Stimulated activated naive CD8-positive, alpha-beta T cell treated with anti-CD3 and anti-CD28 coated beads, Interleukin-15, amount 100 ng/mL, for 72 hours (primary cell): ENCODE measurements at regions not wholly inside any gene's neighbourhood (a gene's known extent, or its start where the extent isn't known, plus 50 kb on each side); places are given as distances from the start of the nearest gene placed in this dataset.
"Not testable (repeated sequence)": the region's sequence is repeated elsewhere in the genome, so short reads cannot be mapped to it uniquely, and the experiment has no call there.

Source experiments
- ATAC-seq: fragments of 150-1000 bp; cut with Tn5 transposase; 2 replicates; pipeline ENCODE4 v1.10.0; 2021; ENCODE audit warnings: mild to moderate bottlenecking, moderate library complexity
- DNase-seq, 2 donors: peaks; one replicate each; pipeline ENCODE4 v3.0.0; 2021 to 2022
- H3K27ac Mint-ChIP-seq, 2 donors: one replicate each; pipeline ENCODE4 v1.8.0; 2022; ENCODE audit warnings: mild to moderate bottlenecking in 2 of 2, mixed read lengths in 2 of 2, moderate library complexity in 2 of 2
- H3K27me3 Mint-ChIP-seq: one replicate; pipeline ENCODE4 v1.8.0; 2022; ENCODE audit warnings: mixed read lengths
- H3K4me1 Mint-ChIP-seq: one replicate; pipeline ENCODE4 v1.8.0; 2022; ENCODE audit warnings: mild to moderate bottlenecking, mixed read lengths
- H3K4me3 Mint-ChIP-seq, 2 donors: one replicate each; pipeline ENCODE4 v1.8.0; 2022; ENCODE audit warnings: mild to moderate bottlenecking in 2 of 2, mixed read lengths in 2 of 2, moderate library complexity in 1 of 2
- H3K9me3 Mint-ChIP-seq, 2 donors: one replicate each; pipeline ENCODE4 v1.8.0; 2022; ENCODE audit warnings: mixed read lengths in 2 of 2

GRCh38 chr2:142307616-142308115, 176.8 kb upstream of the LRP1B start:
- no peak for DNase-seq
- H3K4me3 Mint-ChIP-seq = no peak overlapping the region
- ATAC-seq = no peak
- H3K4me1 Mint-ChIP-seq = no peaks in the 10 kb centered on the region
- H3K9me3 Mint-ChIP-seq = peaks cover 0 to 19% of the 10 kb centered on the region in 2 donors
- H3K27ac Mint-ChIP-seq = no peak overlapping the region
- H3K27me3 Mint-ChIP-seq = no peaks in the 10 kb centered on the region

- no peak for ATAC-seq
- H3K4me3 Mint-ChIP-seq = no peak overlapping the region
- no peak for DNase-seq
- H3K27ac Mint-ChIP-seq = no peak overlapping the region
- H3K9me3 Mint-ChIP-seq = peaks cover 0 to 19% of the 10 kb centered on the region in 2 donors
- H3K27me3 Mint-ChIP-seq = no peaks in the 10 kb centered on the region
- no peaks in the 10 kb centered on the region for H3K4me1 Mint-ChIP-seq
These were observed 176.3 kb upstream of the LRP1B start for GRCh38 chr2:142307086-142307485.

GRCh38 chr2:142306131-142306530, 175.3 kb upstream of the LRP1B start:
- ATAC-seq (no peak), DNase-seq (no peak)
- H3K4me1 Mint-ChIP-seq = no peaks in the 10 kb centered on the region
- no peaks in the 10 kb centered on the region for H3K27me3 Mint-ChIP-seq
- no peak overlapping the region for H3K27ac Mint-ChIP-seq
- H3K4me3 Mint-ChIP-seq = no peak overlapping the region
- peaks cover 0 to 20% of the 10 kb centered on the region in 2 donors for H3K9me3 Mint-ChIP-seq

- no peak for ATAC-seq
These were observed 169.7 kb upstream of the LRP1B start for GRCh38 chr2:142300517-142300916.

GRCh38 chr2:142299021-142299420, 168.2 kb upstream of the LRP1B start:
- H3K4me3 Mint-ChIP-seq = no peak overlapping the region
- ATAC-seq = no peak
- peaks cover 0 to 16% of the 10 kb centered on the region in 2 donors for H3K9me3 Mint-ChIP-seq
- no peaks in the 10 kb centered on the region for H3K27me3 Mint-ChIP-seq
- no peak for DNase-seq
- H3K27ac Mint-ChIP-seq = no peak overlapping the region
- no peaks in the 10 kb centered on the region for H3K4me1 Mint-ChIP-seq

More at GRCh38 chr2:142300517-142300916, 169.7 kb upstream of the LRP1B start:
- H3K9me3 Mint-ChIP-seq = peaks cover 0 to 16% of the 10 kb centered on the region in 2 donors
- no peaks in the 10 kb centered on the region for H3K4me1 Mint-ChIP-seq
- H3K4me3 Mint-ChIP-seq = no peak overlapping the region
- no peak for DNase-seq
- H3K27ac Mint-ChIP-seq = no peak overlapping the region
- H3K27me3 Mint-ChIP-seq = no peaks in the 10 kb centered on the region

GRCh38 chr2:142294225-142294624, 163.4 kb upstream of the LRP1B start:
- Mint-ChIP-seq H3K4me1 (no peaks in the 10 kb centered on the region), H3K9me3 (peaks cover 0 to 7% of the 10 kb centered on the region in 2 donors), H3K27me3 (no peaks in the 10 kb centered on the region), H3K27ac (no peak overlapping the region), H3K4me3 (no peak overlapping the region)
- DNase-seq = no peak
- no peak for ATAC-seq

- Mint-ChIP-seq H3K27me3 (no peaks in the 10 kb centered on the region), H3K4me1 (no peaks in the 10 kb centered on the region), H3K4me3 (no peak overlapping the region), H3K27ac (no peak overlapping the region), H3K9me3 (peaks cover 0 to 7% of the 10 kb centered on the region in 2 donors)
- DNase-seq = no peak
- ATAC-seq = no peak
These were observed 161.2 kb upstream of the LRP1B start for GRCh38 chr2:142291969-142292368.

- no peak overlapping the region for H3K4me3 Mint-ChIP-seq
- H3K27ac Mint-ChIP-seq = no peak overlapping the region
- no peaks in the 10 kb centered on the region for H3K4me1 Mint-ChIP-seq
- DNase-seq (no peak), ATAC-seq (no peak)
- H3K9me3 Mint-ChIP-seq = peaks cover 0 to 7% of the 10 kb centered on the region in 2 donors
- H3K27me3 Mint-ChIP-seq = no peaks in the 10 kb centered on the region
These were observed 160.1 kb upstream of the LRP1B start for GRCh38 chr2:142290931-142291330.

- H3K4me1 Mint-ChIP-seq = no peaks in the 10 kb centered on the region
- H3K4me3 Mint-ChIP-seq = no peak overlapping the region
- no peaks in the 10 kb centered on the region for H3K27me3 Mint-ChIP-seq
- H3K9me3 Mint-ChIP-seq = peaks cover 0 to 7% of the 10 kb centered on the region in 2 donors
- DNase-seq (no peak), ATAC-seq (no peak)
- H3K27ac Mint-ChIP-seq = no peak overlapping the region
These were observed 155.8 kb upstream of the LRP1B start for GRCh38 chr2:142286618-142287017.

- Mint-ChIP-seq H3K4me1 (no peaks in the 10 kb centered on the region), H3K4me3 (no peak overlapping the region), H3K9me3 (peaks cover 0 to 6% of the 10 kb centered on the region in 2 donors), H3K27ac (no peak overlapping the region), H3K27me3 (no peaks in the 10 kb centered on the region)
- no peak for ATAC-seq
- no peak for DNase-seq
These were observed 154.7 kb upstream of the LRP1B start for GRCh38 chr2:142285480-142285879.

- not testable (repeated sequence) for H3K4me1 Mint-ChIP-seq, H3K27ac Mint-ChIP-seq, ATAC-seq, H3K27me3 Mint-ChIP-seq, DNase-seq, H3K4me3 Mint-ChIP-seq, H3K9me3 Mint-ChIP-seq
These were observed 153.5 kb upstream of the LRP1B start for GRCh38 chr2:142284336-142284735.

- Mint-ChIP-seq H3K4me1 (no peaks in the 10 kb centered on the region), H3K9me3 (peaks cover 7 to 9% of the 10 kb centered on the region in 2 donors), H3K27ac (no peak overlapping the region), H3K27me3 (no peaks in the 10 kb centered on the region), H3K4me3 (no peak overlapping the region)
- ATAC-seq (no peak), DNase-seq (no peak)
These were observed 150.0 kb upstream of the LRP1B start for GRCh38 chr2:142280831-142281230.

- no peak overlapping the region for H3K4me3 Mint-ChIP-seq
- ATAC-seq = no peak
- H3K4me1 Mint-ChIP-seq = no peaks in the 10 kb centered on the region
- no peaks in the 10 kb centered on the region for H3K27me3 Mint-ChIP-seq
- H3K9me3 Mint-ChIP-seq = peaks cover 0 to 9% of the 10 kb centered on the region in 2 donors
- H3K27ac Mint-ChIP-seq = no peak overlapping the region
- DNase-seq = no peak
These were observed 140.2 kb upstream of the LRP1B start for GRCh38 chr2:142270990-142271389.

- Mint-ChIP-seq H3K27ac (no peak overlapping the region), H3K4me1 (no peaks in the 10 kb centered on the region), H3K9me3 (peaks cover 0 to 9% of the 10 kb centered on the region in 2 donors)
These were observed 139.5 kb upstream of the LRP1B start for GRCh38 chr2:142270291-142270690.

GRCh38 chr2:142259356-142259755, 128.5 kb upstream of the LRP1B start:
- ATAC-seq = no peak
- no peaks in the 10 kb centered on the region for H3K4me1 Mint-ChIP-seq

More at GRCh38 chr2:142270291-142270690, 139.5 kb upstream of the LRP1B start:
- Mint-ChIP-seq H3K27me3 (no peaks in the 10 kb centered on the region), H3K4me3 (no peak overlapping the region)
- ATAC-seq (no peak), DNase-seq (no peak)

GRCh38 chr2:142254031-142254430, 123.2 kb upstream of the LRP1B start:
- peaks cover 14 to 29% of the 10 kb centered on the region in 2 donors for H3K9me3 Mint-ChIP-seq

More at GRCh38 chr2:142259356-142259755, 128.5 kb upstream of the LRP1B start:
- Mint-ChIP-seq H3K9me3 (peaks cover 23 to 36% of the 10 kb centered on the region in 2 donors), H3K4me3 (no peak overlapping the region), H3K27ac (no peak overlapping the region), H3K27me3 (no peaks in the 10 kb centered on the region)
- no peak for DNase-seq

GRCh38 chr2:142241016-142241415, 110.2 kb upstream of the LRP1B start:
- Mint-ChIP-seq H3K27me3 (no peaks in the 10 kb centered on the region), H3K9me3 (peaks cover 0 to 5% of the 10 kb centered on the region in 2 donors), H3K4me1 (no peaks in the 10 kb centered on the region), H3K4me3 (no peak overlapping the region), H3K27ac (no peak overlapping the region)
- ATAC-seq (no peak), DNase-seq (no peak)

More at GRCh38 chr2:142254031-142254430, 123.2 kb upstream of the LRP1B start:
- H3K4me3 Mint-ChIP-seq = no peak overlapping the region
- H3K4me1 Mint-ChIP-seq = no peaks in the 10 kb centered on the region
- H3K27me3 Mint-ChIP-seq = no peaks in the 10 kb centered on the region
- ATAC-seq (no peak), DNase-seq (no peak)
- H3K27ac Mint-ChIP-seq = no peak overlapping the region
